CD14-positive monocyte (primary cell): ENCODE measurements at regions not wholly inside any gene's neighbourhood (a gene's known extent, or its start where the extent isn't known, plus 50 kb on each side); places are given as distances from the start of the nearest gene placed in this dataset.

ENCODE experiments used
- DNase-seq, 3 donors: peaks; one replicate each; pipeline ENCODE4 v3.0.0-alpha.2; 2011 to 2022
- H2AFZ ChIP-seq: 2 replicates; pipeline ENCODE4 v1.6.0; 2012; ENCODE audit warnings: mild to moderate bottlenecking, low read depth, low read length, inconsistent platforms; ENCODE audit not compliant: insufficient read depth, poor library complexity, severe bottlenecking
- H3K27ac ChIP-seq, 2 donors: 1 replicate in 1 of 2; 2 replicates in 1 of 2; pipeline ENCODE4 v1.5.1; 2012 to 2013; ENCODE audit warnings: low read length in 2 of 2, control low read depth in 1 of 2, inconsistent platforms in 1 of 2, low read depth in 1 of 2, mild to moderate bottlenecking in 1 of 2
- H3K27me3 ChIP-seq, 2 donors: one replicate each; pipeline versions ENCODE4 v1.6.0 to v1.6.1; 2011 to 2013; ENCODE audit warnings: low read length in 2 of 2; ENCODE audit not compliant: control insufficient read depth in 2 of 2, insufficient read depth in 2 of 2
- H3K36me3 ChIP-seq, 2 donors: replicated peaks in 1 of 2; 1 replicate in 1 of 2; 2 replicates in 1 of 2; pipeline versions ENCODE4 v1.5.1 to v1.6.1; 2012 to 2013; ENCODE audit warnings: low read length in 2 of 2, control low read depth in 1 of 2, inconsistent platforms in 1 of 2, mild to moderate bottlenecking in 1 of 2; ENCODE audit not compliant: insufficient read depth in 2 of 2, control insufficient read depth in 1 of 2
- H3K4me1 ChIP-seq, 2 donors: 1 replicate in 1 of 2; 2 replicates in 1 of 2; pipeline versions ENCODE4 v1.5.1 to v1.6.1; 2012 to 2013; ENCODE audit warnings: low read length in 2 of 2, control low read depth in 1 of 2, inconsistent platforms in 1 of 2, mild to moderate bottlenecking in 1 of 2, moderate library complexity in 1 of 2; ENCODE audit not compliant: insufficient read depth in 2 of 2, control insufficient read depth in 1 of 2
- H3K4me2 ChIP-seq: replicated peaks from 2 replicates; pipeline ENCODE3; 2012; ENCODE audit warnings: low read length, moderate library complexity, mild to moderate bottlenecking; ENCODE audit not compliant: poor library complexity, severe bottlenecking; ENCODE audit errors: extremely low read depth
- H3K4me3 ChIP-seq, 3 experiments: fragments of 200-600 bp in 1 of 3; sonication (generic) in 1 of 3; replicated peaks in 1 of 3; 1 replicate in 2 of 3; 2 replicates in 1 of 3; pipeline ENCODE4 v1.5.1; 2011 to 2013; ENCODE audit warnings: low read length in 3 of 3, mild to moderate bottlenecking in 3 of 3, control low read depth in 2 of 3, low read depth in 2 of 3, inconsistent platforms in 1 of 3, moderate library complexity in 1 of 3
- H3K79me2 ChIP-seq: 2 replicates; pipeline ENCODE4 v1.6.0; 2012; ENCODE audit warnings: mild to moderate bottlenecking, control low read depth, inconsistent platforms, low read length, moderate library complexity; ENCODE audit not compliant: insufficient read depth
- H3K9ac ChIP-seq: 2 replicates; pipeline ENCODE4 v1.6.0; 2017; ENCODE audit warnings: low read length, mild to moderate bottlenecking; ENCODE audit not compliant: insufficient read depth, poor library complexity, severe bottlenecking
- H3K9me3 ChIP-seq, 2 donors: replicated peaks in 1 of 2; 1 replicate in 1 of 2; 2 replicates in 1 of 2; pipeline versions ENCODE4 v1.5.1 to v1.6.1; 2012 to 2013; ENCODE audit warnings: low read length in 2 of 2, control low read depth in 1 of 2; ENCODE audit not compliant: control insufficient read depth in 1 of 2, insufficient read depth in 1 of 2
- H4K20me1 ChIP-seq: 2 replicates; pipeline ENCODE4 v1.6.0; 2012; ENCODE audit warnings: mild to moderate bottlenecking, low read length, control low read depth, moderate library complexity; ENCODE audit not compliant: insufficient read depth
- H3K27ac Mint-ChIP-seq, 7 donors: one replicate each; pipeline ENCODE4 v1.8.0; 2020; ENCODE audit warnings: mild to moderate bottlenecking in 7 of 7, mixed read lengths in 7 of 7, moderate library complexity in 6 of 7, inconsistent platforms in 2 of 7
- H3K27me3 Mint-ChIP-seq, 3 donors: one replicate each; pipeline ENCODE4 v1.8.0; 2021 to 2022; ENCODE audit warnings: low read depth in 3 of 3, mild to moderate bottlenecking in 3 of 3, mixed read lengths in 3 of 3, moderate library complexity in 3 of 3, inconsistent platforms in 1 of 3
- H3K36me3 Mint-ChIP-seq, 2 donors: one replicate each; pipeline ENCODE4 v1.8.0; 2020; ENCODE audit warnings: mixed read lengths in 2 of 2, inconsistent platforms in 1 of 2, mild to moderate bottlenecking in 1 of 2
- H3K4me1 Mint-ChIP-seq: one replicate; pipeline ENCODE4 v1.8.0; 2020; ENCODE audit warnings: mild to moderate bottlenecking, mixed read lengths
- H3K4me3 Mint-ChIP-seq, 2 donors: one replicate each; pipeline ENCODE4 v1.8.0; 2020; ENCODE audit warnings: mild to moderate bottlenecking in 2 of 2, mixed read lengths in 2 of 2, moderate library complexity in 1 of 2
- H3K9me3 Mint-ChIP-seq, 7 donors: one replicate each; pipeline ENCODE4 v1.8.0; 2020 to 2022; ENCODE audit warnings: mixed read lengths in 7 of 7, mild to moderate bottlenecking in 6 of 7, moderate library complexity in 6 of 7, inconsistent platforms in 2 of 7
- CTCF ChIP-seq: fragments of 200-600 bp; IDR thresholded peaks from one replicate; pipeline ENCODE4 v1.8.0; 2022; ENCODE audit warnings: antibody characterized with exemption, mild to moderate bottlenecking
- WGBS: methylation state at CpG from one replicate; pipeline ENCODE4 v1.1.5; 2013; ENCODE audit warnings: missing lambda C conversion rate; ENCODE audit not compliant: insufficient coverage; 5-methylcytosine and 5-hydroxymethylcytosine counted together
- intact Hi-C, 2 donors: fragments of 100-400 bp; cut with micrococcal nuclease; formaldehyde crosslinking; loops; one replicate each; pipeline versions ENCODE4 v1.15.0 to v1.15.1; 2023

GRCh38 chr2:120466704-120467054 is 120.7 kb downstream of the INHBB start:
- Histone ChIP-seq H4K20me1 (no peaks in the 10 kb centered on the region), H3K4me3 (no peak overlapping the region), H3K9me3 (no peaks in the 10 kb centered on the region), H3K36me3 (no peaks in the 10 kb centered on the region), H3K4me2 (no peak overlapping the region), H2AFZ (no peak overlapping the region), H3K4me1 (no peaks in the 10 kb centered on the region), H3K27me3 (no peaks in the 10 kb centered on the region), H3K79me2 (no peaks in the 10 kb centered on the region), H3K9ac (no peak overlapping the region), H3K27ac (no peak overlapping the region)
- H3K36me3 Mint-ChIP-seq = no peaks in the 10 kb centered on the region
- H3K4me1 Mint-ChIP-seq = peaks cover 4% of the 10 kb centered on the region
- intact Hi-C loops = no loop called here
- peaks cover 0 to 2% (median 0%) of the 10 kb centered on the region in 7 donors for H3K9me3 Mint-ChIP-seq
- WGBS = 100% methylated on average over 1 of the region's 2 CpGs
- DNase-seq = no peak
- TF ChIP-seq CTCF = no peak
- no peak overlapping the region for H3K27ac Mint-ChIP-seq
- H3K4me3 Mint-ChIP-seq = no peak overlapping the region
- H3K27me3 Mint-ChIP-seq = peaks cover 0 to 13% (median 2%) of the 10 kb centered on the region in 3 donors

GRCh38 chr2:120468136-120468535 is 122.2 kb downstream of the INHBB start:
- no peaks in the 10 kb centered on the region for H3K36me3 ChIP-seq
- H3K9me3 ChIP-seq = peaks cover 0 to 3% of the 10 kb centered on the region in 2 donors
- H3K4me3 ChIP-seq = no peak overlapping the region
- no peak for DNase-seq
- peaks cover 4% of the 10 kb centered on the region for H3K4me1 Mint-ChIP-seq
- no peak overlapping the region for H3K4me3 Mint-ChIP-seq
- no peak overlapping the region for H3K4me2 ChIP-seq
- no peak for TF ChIP-seq CTCF
- no peaks in the 10 kb centered on the region for H3K4me1 ChIP-seq
- no peaks in the 10 kb centered on the region for H3K9me3 Mint-ChIP-seq
- WGBS = 83% methylated on average over 6 of the region's 6 CpGs
- H3K27me3 ChIP-seq = no peaks in the 10 kb centered on the region
- H3K9ac ChIP-seq = no peak overlapping the region
- H3K27me3 Mint-ChIP-seq = peaks cover 0 to 12% (median 2%) of the 10 kb centered on the region in 3 donors
- H4K20me1 ChIP-seq = no peaks in the 10 kb centered on the region
- no peaks in the 10 kb centered on the region for H3K79me2 ChIP-seq
- H3K27ac Mint-ChIP-seq = no peak overlapping the region
- H3K36me3 Mint-ChIP-seq = no peaks in the 10 kb centered on the region
- H2AFZ ChIP-seq = no peak overlapping the region
- no peak overlapping the region for H3K27ac ChIP-seq
- intact Hi-C loops = no loop called here
